ENCODE measurements at regions not wholly inside any gene's neighbourhood (a gene's known extent, or its start where the extent isn't known, plus 50 kb on each side); places are given as distances from the start of the nearest gene placed in this dataset.

DNA sequence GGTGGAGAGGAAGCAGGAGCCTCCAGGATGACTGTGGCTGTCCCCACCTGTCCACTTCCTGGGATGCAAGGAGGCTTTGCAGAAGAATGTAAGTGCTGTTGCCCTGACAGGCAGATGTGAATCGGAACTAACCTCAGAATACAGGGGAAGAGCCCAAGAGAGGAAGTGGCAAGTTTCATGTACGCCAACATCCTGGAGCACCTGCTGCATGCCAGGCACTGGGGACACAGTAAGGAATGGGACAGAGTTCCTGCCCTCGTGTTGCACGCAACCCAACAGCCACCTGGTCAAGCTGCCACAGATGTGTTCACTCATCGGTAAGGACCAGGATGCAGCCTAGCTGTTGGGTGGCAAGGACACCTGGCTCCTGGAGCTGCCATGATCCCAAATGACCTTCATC is 98.6 kb upstream of the RPL38 start:
- Histone ChIP-seq H3K36me3 (no peaks in the 10 kb centered on the region), H3K9me3 (no peaks in the 10 kb centered on the region), H3K27ac (no peak overlapping the region), H3K4me3 (no peak overlapping the region), H3K27me3 (peaks cover 0 to 91% (median 63%) of the 10 kb centered on the region in 7 donors), H3K4me1 (no peaks in the 10 kb centered on the region)
- DNase-seq (no peak), ATAC-seq (no peak)
- intact Hi-C loops (cut with DNase I), result loop anchor here in 1 of 10 donors (10.0 kb wide), 1 partner anchor 60 kb away; no protein-coding TSS in a partner anchor
- 89 to 91% methylated on average over 5 of the region's 5 CpGs for WGBS, 2 donors
- TF ChIP-seq, protein P1, sequence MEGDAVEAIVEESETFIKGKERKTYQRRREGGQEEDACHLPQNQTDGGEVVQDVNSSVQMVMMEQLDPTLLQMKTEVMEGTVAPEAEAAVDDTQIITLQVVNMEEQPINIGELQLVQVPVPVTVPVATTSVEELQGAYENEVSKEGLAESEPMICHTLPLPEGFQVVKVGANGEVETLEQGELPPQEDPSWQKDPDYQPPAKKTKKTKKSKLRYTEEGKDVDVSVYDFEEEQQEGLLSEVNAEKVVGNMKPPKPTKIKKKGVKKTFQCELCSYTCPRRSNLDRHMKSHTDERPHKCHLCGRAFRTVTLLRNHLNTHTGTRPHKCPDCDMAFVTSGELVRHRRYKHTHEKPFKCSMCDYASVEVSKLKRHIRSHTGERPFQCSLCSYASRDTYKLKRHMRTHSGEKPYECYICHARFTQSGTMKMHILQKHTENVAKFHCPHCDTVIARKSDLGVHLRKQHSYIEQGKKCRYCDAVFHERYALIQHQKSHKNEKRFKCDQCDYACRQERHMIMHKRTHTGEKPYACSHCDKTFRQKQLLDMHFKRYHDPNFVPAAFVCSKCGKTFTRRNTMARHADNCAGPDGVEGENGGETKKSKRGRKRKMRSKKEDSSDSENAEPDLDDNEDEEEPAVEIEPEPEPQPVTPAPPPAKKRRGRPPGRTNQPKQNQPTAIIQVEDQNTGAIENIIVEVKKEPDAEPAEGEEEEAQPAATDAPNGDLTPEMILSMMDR (IDR thresholded peaks at IDR 0.05), result no peak

DNA sequence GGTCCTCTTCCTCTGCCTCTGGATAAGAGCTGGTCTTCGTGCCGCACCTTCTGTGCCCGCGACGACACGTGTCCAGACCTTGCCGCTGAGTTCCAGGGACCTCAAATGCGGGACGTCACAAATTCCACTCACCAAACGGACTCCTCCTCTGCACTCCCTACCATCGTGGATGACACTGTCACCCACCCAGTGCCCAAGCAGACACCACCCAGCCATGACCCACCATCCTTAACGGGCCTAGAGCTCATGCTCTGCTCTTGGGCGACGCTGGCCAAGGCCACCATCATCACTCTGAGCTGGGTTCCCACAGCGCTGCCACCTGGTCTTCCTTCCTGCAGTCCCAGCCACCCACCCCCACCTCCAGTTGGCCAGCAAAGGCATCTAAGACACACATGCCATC is 96.4 kb upstream of the RPL38 start:
- WGBS, 2 donors, result 92% methylated on average over 15 of the region's 15 CpGs

DNA sequence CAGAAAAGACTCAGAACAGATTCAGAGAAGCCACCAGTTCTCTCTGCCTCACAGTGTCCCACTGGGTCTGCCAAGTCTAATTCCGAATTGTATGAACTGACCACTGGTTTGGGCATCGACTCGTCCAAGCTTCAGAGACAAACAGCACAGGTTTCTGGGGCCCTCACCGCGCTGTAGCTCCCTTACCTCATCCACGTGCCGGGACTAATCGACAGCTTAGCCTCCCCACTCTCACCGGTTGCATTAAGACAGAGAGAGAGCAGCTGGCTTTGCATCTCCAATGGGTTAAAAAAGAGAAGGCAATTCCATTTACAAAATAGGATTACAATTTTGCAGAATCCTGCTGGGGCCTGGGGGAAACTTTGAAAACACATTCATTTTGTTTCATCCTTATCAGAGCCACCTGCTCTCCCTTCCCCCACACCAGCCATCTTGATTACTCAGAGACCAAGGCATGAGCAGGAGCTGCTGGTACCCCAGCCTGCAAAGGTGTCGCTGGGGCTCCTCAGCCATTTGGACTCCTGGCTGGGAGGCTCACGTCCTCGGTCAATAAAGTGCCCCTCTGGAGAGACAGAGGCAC is 95.3 kb upstream of the RPL38 start:
- Histone ChIP-seq H3K4me1 (no peaks in the 10 kb centered on the region), H3K27ac (no peak overlapping the region), H3K36me3 (no peaks in the 10 kb centered on the region), H3K4me3 (no peak overlapping the region), H3K9me3 (no peaks in the 10 kb centered on the region), H3K27me3 (peaks cover 0 to 81% (median 43%) of the 10 kb centered on the region in 7 donors)
- ATAC-seq (no peak), DNase-seq (no peak)
- 23 to 34% methylated on average over 12 of the region's 12 CpGs for WGBS, 2 donors
- TF ChIP-seq, protein P1 (IDR thresholded peaks at IDR 0.05), result no peak
- intact Hi-C loops (cut with DNase I), result loop anchor here in 1 of 10 donors (10.0 kb wide), 1 partner anchor 63 kb away; no protein-coding TSS in a partner anchor

More for the DNA sequence above, 96.4 kb upstream of the RPL38 start:
- Histone ChIP-seq H3K9me3 (no peaks in the 10 kb centered on the region), H3K36me3 (no peaks in the 10 kb centered on the region), H3K4me1 (no peaks in the 10 kb centered on the region), H3K27ac (no peak overlapping the region), H3K27me3 (peaks cover 0 to 89% (median 46%) of the 10 kb centered on the region in 7 donors), H3K4me3 (no peak overlapping the region)
- TF ChIP-seq, protein P1 (IDR thresholded peaks at IDR 0.05), result no peak
- DNase-seq (no peak), ATAC-seq (no peak)
- intact Hi-C loops (cut with DNase I), result loop anchor here in 1 of 10 donors (10.0 kb wide), 1 partner anchor 62 kb away; no protein-coding TSS in a partner anchor

DNA sequence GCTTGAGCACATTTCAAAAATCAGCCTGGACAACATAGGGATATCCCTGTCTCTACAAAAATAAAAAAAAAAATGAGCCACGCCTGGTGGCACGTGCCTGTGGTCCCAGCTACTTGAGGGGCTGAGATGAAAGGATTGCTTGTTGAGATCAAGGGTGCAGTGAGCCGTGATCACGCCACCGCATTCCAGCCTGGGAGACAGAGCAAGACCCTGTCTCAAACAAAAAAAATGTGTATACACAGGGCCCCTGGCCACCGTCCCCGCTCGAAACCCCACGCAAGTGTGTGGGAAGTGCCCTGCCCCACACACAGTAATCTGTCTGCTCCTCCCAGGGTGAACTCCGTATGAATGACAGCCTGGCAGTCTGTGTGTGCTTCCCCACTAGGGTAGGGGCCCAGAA is 93.0 kb upstream of the RPL38 start:
- Histone ChIP-seq H3K27ac (no peak overlapping the region), H3K9me3 (no peaks in the 10 kb centered on the region), H3K4me1 (no peaks in the 10 kb centered on the region), H3K27me3 (peaks cover 0 to 78% (median 48%) of the 10 kb centered on the region in 7 donors), H3K36me3 (no peaks in the 10 kb centered on the region), H3K4me3 (no peak overlapping the region)
- WGBS, 2 donors, result 21 to 24% methylated on average over 10 of the region's 10 CpGs
- DNase-seq, result no peak
- intact Hi-C loops (cut with DNase I), result no loop called here
- TF ChIP-seq, protein P1 (IDR thresholded peaks at IDR 0.05), result no peak
- no peak for ATAC-seq
